ENCODE measurements at regions not wholly inside any gene's neighbourhood (a gene's known extent, or its start where the extent isn't known, plus 50 kb on each side); places are given as distances from the start of the nearest gene placed in this dataset.
A peak's percentile ranks its signal among the peaks of the same experiment; 100 is the strongest.

- no peaks in the 10 kb centered on the region for H3F3A ChIP-seq (replicated peaks; ENCODE audit: low read depth)
- Mint-ChIP-seq H3K4me3 (no peak overlapping the region), H3K4me1 (peaks cover 31% of the 10 kb centered on the region), H3K27ac (no peak overlapping the region), H3K36me3 (ENCODE audit: low read depth) (no peaks in the 10 kb centered on the region), H3K27me3 (ENCODE audit: insufficient read depth, low read depth, poor library complexity) (peaks cover 15% of the 10 kb centered on the region), H3K9me3 (no peaks in the 10 kb centered on the region)
- no peaks in the 10 kb centered on the region for H4K20me1 ChIP-seq (replicated peaks; ENCODE audit: insufficient read depth)
- peaks cover 13% of the 10 kb centered on the region for H3K27me3 ChIP-seq (ENCODE audit: insufficient read depth)
- no peaks in the 10 kb centered on the region for H3K36me3 ChIP-seq (ENCODE audit: insufficient read depth)
- H3K4me3 ChIP-seq, result no peak overlapping the region
- no peak overlapping the region for H2AFZ ChIP-seq
- H3K27ac ChIP-seq (ENCODE audit: low read depth), result no peak overlapping the region
- H3K4me1 ChIP-seq (ENCODE audit: insufficient read depth), result peaks cover 9% of the 10 kb centered on the region; the same call in 1 of the 2 replicates
- H3K4me2 ChIP-seq, result no peak overlapping the region
- H3K9me2 ChIP-seq (ENCODE audit: insufficient read depth), result no peaks in the 10 kb centered on the region
- no peaks in the 10 kb centered on the region for H3K79me2 ChIP-seq (replicated peaks; ENCODE audit: insufficient read depth)
- ATAC-seq, result peak; percentile 49
- TF ChIP-seq EZH2phosphoT487 (IDR thresholded peaks at IDR 0.05; ENCODE audit: unreplicated experiment) (no peak), CTCF (conservative IDR thresholded peaks at IDR 0.05; ENCODE audit: low read depth in 2 of 2) (peak; percentile 52 to 71)
- peak; percentile 53 for DNase-seq (ENCODE audit: low spot score)
Observed at GRCh38 chr1:38129473-38129872, 82.9 kb upstream of the POU3F1 start.

GRCh38 chr1:38128926-38129453 is 82.4 kb upstream of the POU3F1 start:
- Mint-ChIP-seq H3K27me3 (ENCODE audit: insufficient read depth, low read depth, poor library complexity) (peaks cover 15% of the 10 kb centered on the region), H3K9me3 (no peaks in the 10 kb centered on the region), H3K27ac (no peak overlapping the region), H3K4me1 (peaks cover 28% of the 10 kb centered on the region), H3K36me3 (ENCODE audit: low read depth) (no peaks in the 10 kb centered on the region), H3K4me3 (no peak overlapping the region)
- no peak for TF ChIP-seq JUNB (IDR thresholded peaks at IDR 0.05; ENCODE audit: unreplicated experiment)
- Histone ChIP-seq H3K27ac (ENCODE audit: low read depth) (no peak overlapping the region), H3K9me2 (ENCODE audit: insufficient read depth) (no peaks in the 10 kb centered on the region), H3F3A (replicated peaks; ENCODE audit: low read depth) (no peaks in the 10 kb centered on the region), H3K36me3 (ENCODE audit: insufficient read depth) (no peaks in the 10 kb centered on the region), H2AFZ (no peak overlapping the region), H3K4me2 (no peak overlapping the region), H3K79me2 (replicated peaks; ENCODE audit: insufficient read depth) (no peaks in the 10 kb centered on the region), H3K4me1 (ENCODE audit: insufficient read depth) (peaks cover 9% of the 10 kb centered on the region; the same call in 1 of the 2 replicates), H3K27me3 (ENCODE audit: insufficient read depth) (peaks cover 8% of the 10 kb centered on the region), H3K4me3 (no peak overlapping the region), H4K20me1 (replicated peaks; ENCODE audit: insufficient read depth) (no peaks in the 10 kb centered on the region)
- DNase-seq (ENCODE audit: low spot score), result no peak
- no peak for ATAC-seq

- no peak overlapping the region for H2AFZ ChIP-seq
- no peaks in the 10 kb centered on the region for H4K20me1 ChIP-seq (replicated peaks; ENCODE audit: insufficient read depth)
- no peak overlapping the region for H3K4me3 ChIP-seq
- no peak for ATAC-seq
- Mint-ChIP-seq H3K4me1 (peaks cover 28% of the 10 kb centered on the region), H3K9me3 (no peaks in the 10 kb centered on the region), H3K4me3 (no peak overlapping the region), H3K36me3 (ENCODE audit: low read depth) (no peaks in the 10 kb centered on the region), H3K27me3 (ENCODE audit: insufficient read depth, low read depth, poor library complexity) (peaks cover 19% of the 10 kb centered on the region), H3K27ac (no peak overlapping the region)
- H3K27ac ChIP-seq (ENCODE audit: low read depth), result no peak overlapping the region
- H3K4me1 ChIP-seq (ENCODE audit: insufficient read depth), result peaks cover 6% of the 10 kb centered on the region; the same call in 1 of the 2 replicates
- H3K4me2 ChIP-seq, result no peak overlapping the region
- peaks cover 5% of the 10 kb centered on the region for H3K27me3 ChIP-seq (ENCODE audit: insufficient read depth)
- no peaks in the 10 kb centered on the region for H3K79me2 ChIP-seq (replicated peaks; ENCODE audit: insufficient read depth)
- DNase-seq (ENCODE audit: low spot score), result no peak
- no peaks in the 10 kb centered on the region for H3F3A ChIP-seq (replicated peaks; ENCODE audit: low read depth)
- no peaks in the 10 kb centered on the region for H3K9me2 ChIP-seq (ENCODE audit: insufficient read depth)
- H3K36me3 ChIP-seq (ENCODE audit: insufficient read depth), result no peaks in the 10 kb centered on the region
- TF ChIP-seq POLR2AphosphoS5 (IDR thresholded peaks at IDR 0.05; ENCODE audit: low read depth) (no peak), EZH2 (IDR thresholded peaks at IDR 0.05; ENCODE audit: low read depth, unreplicated experiment) (no peak), CTCF (conservative IDR thresholded peaks at IDR 0.05; ENCODE audit: low read depth in 2 of 2) (no peak), REST (IDR thresholded peaks at IDR 0.05; ENCODE audit: unreplicated experiment) (no peak), ZNF331 (CRISPR knock-in tag; IDR thresholded peaks at IDR 0.05; ENCODE audit: low read depth) (no peak), ETS1 (IDR thresholded peaks at IDR 0.05) (no peak), CREB1 (CRISPR knock-in tag; IDR thresholded peaks at IDR 0.05; ENCODE audit: low read depth) (no peak)
Observed at GRCh38 chr1:38128511-38128910, 81.9 kb upstream of the POU3F1 start.

All from GM23338 (cell line).